GM06990 (cell line): ENCODE measurements at regions not wholly inside any gene's neighbourhood (a gene's known extent, or its start where the extent isn't known, plus 50 kb on each side); places are given as distances from the start of the nearest gene placed in this dataset.
A peak's percentile ranks its signal among the peaks of the same experiment; 100 is the strongest.

Experiments
- DNase-seq: peaks from one replicate; pipeline ENCODE4 v3.0.0-alpha.2; 2011; ENCODE audit not compliant: insufficient read length; ENCODE audit errors: extremely low read depth
- H3K27me3 ChIP-seq: replicated peaks from 2 replicates; pipeline ENCODE4 v1.6.0; 2011; ENCODE audit warnings: low read length; ENCODE audit not compliant: control insufficient read depth, insufficient read depth
- H3K36me3 ChIP-seq: 2 replicates; pipeline ENCODE4 v1.5.1; 2011; ENCODE audit warnings: low read length; ENCODE audit not compliant: control insufficient read depth, insufficient read depth
- H3K4me3 ChIP-seq: replicated peaks from 2 replicates; pipeline ENCODE4 v1.5.1; 2011; ENCODE audit warnings: low read depth, mild to moderate bottlenecking, control low read depth, low read length
- CTCF ChIP-seq: IDR thresholded peaks from 2 replicates; pipeline ENCODE4 v1.5.1; 2011; ENCODE audit warnings: low read length, control low read depth, mild to moderate bottlenecking, inconsistent platforms; ENCODE audit not compliant: insufficient read depth, poor library complexity, severe bottlenecking

- H3K27me3 ChIP-seq = no peaks in the 10 kb centered on the region
- H3K36me3 ChIP-seq = no peaks in the 10 kb centered on the region
- no peak overlapping the region for H3K4me3 ChIP-seq
- TF ChIP-seq CTCF = peak; percentile 30
- no peak for DNase-seq
Observed at GRCh38 chr9:23492126-23493002, 333.7 kb downstream of the ELAVL2 start.

- Histone ChIP-seq H3K27me3 (no peaks in the 10 kb centered on the region), H3K36me3 (no peaks in the 10 kb centered on the region), H3K4me3 (no peak overlapping the region)
- TF ChIP-seq CTCF = no peak
- DNase-seq = no peak
Observed at GRCh38 chr9:23493219-23493618, 332.8 kb downstream of the ELAVL2 start.

GRCh38 chr9:23496489-23497136 lies 329.4 kb downstream of the ELAVL2 start:
- no peak for DNase-seq
- Histone ChIP-seq H3K36me3 (no peaks in the 10 kb centered on the region), H3K27me3 (no peaks in the 10 kb centered on the region), H3K4me3 (no peak overlapping the region)
- TF ChIP-seq CTCF = no peak

GRCh38 chr9:23497137-23497504 lies 328.9 kb downstream of the ELAVL2 start:
- no peak for TF ChIP-seq CTCF
- H3K36me3 ChIP-seq = no peaks in the 10 kb centered on the region
- no peak overlapping the region for H3K4me3 ChIP-seq
- no peaks in the 10 kb centered on the region for H3K27me3 ChIP-seq
- DNase-seq = no peak

GRCh38 chr9:23502004-23502403 lies 324.0 kb downstream of the ELAVL2 start:
- Histone ChIP-seq H3K27me3 (no peaks in the 10 kb centered on the region), H3K36me3 (no peaks in the 10 kb centered on the region), H3K4me3 (no peak overlapping the region)
- DNase-seq = no peak
- no peak for TF ChIP-seq CTCF
